K562 (cell line): ENCODE measurements at regions not wholly inside any gene's neighbourhood (a gene's known extent, or its start where the extent isn't known, plus 50 kb on each side); places are given as distances from the start of the nearest gene placed in this dataset.
A peak's percentile ranks its signal among the peaks of the same experiment; 100 is the strongest.

Experiments used
- ATAC-seq: fragments of 200-7000 bp; cut with Tn5 transposase; 3 replicates; pipeline ENCODE4 v1.9.1; 2020; ENCODE audit warnings: moderate library complexity
- BruUV-seq: library from RNA; stranded (reverse); fragments of 400-500 nt; replicated peaks from 2 replicates; lab custom pipeline; 2021; lab: Mats Ljungman, UMichigan
- CTCF ChIA-PET: fragments of 300-600 bp; formaldehyde crosslinking; extraction: SDS; loops from one replicate; lab custom pipeline; 2021; ENCODE audit warnings: low intra/inter-chr PET ratio; lab: Yijun Ruan, JAX
- POLR2A ChIA-PET: fragments of 300-600, 350-650 bp; sonication (Branson Sonifier 250); formaldehyde crosslinking; extraction: SDS; loops from one replicate; lab custom pipeline; 2021; ENCODE audit warnings: antibody characterized with exemption, inconsistent platforms; lab: Yijun Ruan, JAX
- DNase-seq, 4 experiments: peaks; one replicate each; pipeline versions ENCODE4 v3.0.0 to v3.0.0-alpha.2; 2011 to 2018; ENCODE audit warnings: low spot score in 3 of 4, mixed read lengths in 3 of 4; ENCODE audit errors: extremely low read depth in 1 of 4
- FAIRE-seq: peaks from 2 replicates; lab custom pipeline; 2011; peaks lifted over from hg19 to GRCh38; lab: Jason Lieb, UNC
- H2AFZ ChIP-seq: 2 replicates; pipeline ENCODE4 v1.6.0; 2011; ENCODE audit warnings: low read depth, low read length, control low read depth, inconsistent platforms
- H3K27ac ChIP-seq: fragments of 200-600 bp; 3 replicates; pipeline ENCODE4 v1.8.0; 2011; ENCODE audit warnings: low read depth, mild to moderate bottlenecking, control low read depth, inconsistent platforms, low read length, moderate library complexity, mixed read lengths; ENCODE audit errors: extremely low read depth
- H3K27me3 ChIP-seq, 2 experiments: fragments of 300-600 bp in 1 of 2; 2 replicates in 1 of 2; 3 replicates in 1 of 2; pipeline versions ENCODE4 v1.6.0 to v1.8.0; 2011; ENCODE audit warnings: inconsistent platforms in 2 of 2, low read length in 2 of 2, mild to moderate bottlenecking in 1 of 2, mixed read lengths in 1 of 2, moderate library complexity in 1 of 2; ENCODE audit not compliant: control insufficient read depth in 2 of 2, insufficient read depth in 2 of 2
- H3K36me3 ChIP-seq: fragments of 300-600 bp; 3 replicates; pipeline ENCODE4 v1.8.0; 2011; ENCODE audit warnings: mild to moderate bottlenecking, low read length, inconsistent platforms; ENCODE audit not compliant: control insufficient read depth, insufficient read depth
- H3K4me1 ChIP-seq, 2 experiments: fragments of 200-600 bp in 1 of 2; replicated peaks in 1 of 2; 2 replicates in 1 of 2; 3 replicates in 1 of 2; pipeline versions ENCODE4 v1.5.1 to v1.8.0; 2011; ENCODE audit warnings: inconsistent platforms in 2 of 2, low read length in 2 of 2, mild to moderate bottlenecking in 1 of 2, mixed read lengths in 1 of 2, moderate library complexity in 1 of 2; ENCODE audit not compliant: control insufficient read depth in 2 of 2, insufficient read depth in 2 of 2
- H3K4me2 ChIP-seq: 2 replicates; pipeline ENCODE4 v1.6.1; 2011; ENCODE audit warnings: low read length, control low read depth, inconsistent platforms, mixed read lengths; ENCODE audit not compliant: insufficient read depth
- H3K4me3 ChIP-seq: fragments of 200-600 bp; sonication (generic), shearing (Covaris generic); 2 replicates; pipeline ENCODE4 v1.5.1; 2016; ENCODE audit warnings: control low read depth, inconsistent platforms
- H3K79me2 ChIP-seq: fragments of 200-600 bp; 3 replicates; pipeline ENCODE4 v1.8.0; 2011; ENCODE audit warnings: low read length, inconsistent platforms; ENCODE audit not compliant: control insufficient read depth, insufficient read depth
- H3K9ac ChIP-seq, 2 experiments: 2 replicates each; pipeline versions ENCODE4 v1.6.0 to v1.6.1; 2011; ENCODE audit warnings: low read depth in 2 of 2, low read length in 2 of 2, control low read depth in 1 of 2, inconsistent platforms in 1 of 2, mild to moderate bottlenecking in 1 of 2, mixed read lengths in 1 of 2; ENCODE audit not compliant: insufficient read depth in 1 of 2
- H3K9me1 ChIP-seq: one replicate; pipeline ENCODE4 v1.6.0; 2011; ENCODE audit warnings: inconsistent platforms, mild to moderate bottlenecking, low read length, moderate library complexity; ENCODE audit not compliant: control insufficient read depth, insufficient read depth
- H3K9me3 ChIP-seq: replicated peaks from 2 replicates; pipeline ENCODE4 v1.5.1; 2011; ENCODE audit warnings: low read depth, low read length, inconsistent platforms; ENCODE audit not compliant: control insufficient read depth, insufficient read depth
- H4K20me1 ChIP-seq: replicated peaks from 2 replicates; pipeline ENCODE4 v1.6.1; 2011; ENCODE audit warnings: low read length, inconsistent platforms, mixed read lengths; ENCODE audit not compliant: control insufficient read depth, insufficient read depth
- CHD4 ChIP-seq: fragments of 200-600 bp; sonication (generic); IDR thresholded peaks from 3 replicates; pipeline ENCODE4 v1.6.1; 2012; ENCODE audit warnings: low read depth, mild to moderate bottlenecking, mixed read lengths, low read length, inconsistent platforms; ENCODE audit not compliant: insufficient read depth, insufficient replicate concordance, poor library complexity, severe bottlenecking
- DIDO1 ChIP-seq: fragments of 450-650 bp; IDR thresholded peaks from 2 replicates; pipeline ENCODE4 v1.6.1; 2016; ENCODE audit warnings: low read depth, missing biosample characterization, missing genetic modification characterization
- POLR2AphosphoS5 ChIP-seq: IDR thresholded peaks from 2 replicates; pipeline ENCODE4 v1.6.1; 2011; ENCODE audit warnings: mild to moderate bottlenecking, low read depth, low read length, moderate library complexity; ENCODE audit not compliant: control insufficient read depth, insufficient read depth
- RNF219 ChIP-seq: fragments of 250-450 bp; sonication (Bioruptor Pico); IDR thresholded peaks from 2 replicates; pipeline ENCODE4 v1.5.0; 2022; ENCODE audit warnings: mild to moderate bottlenecking
- SAP30 ChIP-seq: fragments of 200-600 bp; sonication (generic); IDR thresholded peaks from 2 replicates; pipeline ENCODE4 v1.6.1; 2012; ENCODE audit warnings: borderline replicate concordance, low read depth, mild to moderate bottlenecking, moderate library complexity, low read length, control low read depth, inconsistent platforms; ENCODE audit not compliant: insufficient read depth, poor library complexity, severe bottlenecking
- TARDBP ChIP-seq: fragments of 450-650 bp; IDR thresholded peaks from 2 replicates; pipeline ENCODE4 v1.6.1; 2016
- UBTF ChIP-seq, 2 experiments: IDR thresholded peaks; 2 replicates each; pipeline ENCODE4 v1.6.1; 2012; ENCODE audit warnings: improper control_type of control experiment in 2 of 2, low read depth in 2 of 2, low read length in 2 of 2, borderline replicate concordance in 1 of 2
- USF2 ChIP-seq: sonication (generic); formaldehyde crosslinking; IDR thresholded peaks from 2 replicates; pipeline ENCODE4 v1.5.0; 2020; ENCODE audit warnings: missing genetic modification reagents
- ZNF121 ChIP-seq: sonication (generic); formaldehyde crosslinking; conservative IDR thresholded peaks from 2 replicates; pipeline ENCODE4 v1.8.0; 2022; ENCODE audit warnings: missing genetic modification reagents
- WGBS: fragments of 100-300 bp; shearing (Covaris generic); methylation state at CpG from one replicate; pipeline ENCODE4 v1.1.6; 2016; ENCODE audit warnings: low coverage, mixed read lengths; ENCODE audit not compliant: insufficient coverage; ENCODE audit errors: missing lambda C conversion rate; 5-methylcytosine and 5-hydroxymethylcytosine counted together
- in situ Hi-C: fragments of 300-500 bp; cut with MboI; formaldehyde crosslinking; loops from 4 replicates; pipeline ENCODE4 v1.15.0; 2018; ENCODE audit warnings: inconsistent platforms, mixed read lengths
- intact Hi-C: fragments of 100-400 bp; cut with micrococcal nuclease; formaldehyde crosslinking; loops from 2 replicates; pipeline ENCODE4 v1.14.2; 2022

- H3K4me1 ChIP-seq: no peaks in the 10 kb centered on the region
- intact Hi-C loops (no loop called here), in situ Hi-C loops (no loop called here)
- H3K9me3 ChIP-seq: no peaks in the 10 kb centered on the region
- no peaks in the 10 kb centered on the region for H4K20me1 ChIP-seq
- ChIA-PET CTCF (no interaction called here), POLR2A (interaction anchor here (0.6 kb wide), 1 partner anchor 96 kb away, joined by 3 read pairs; no protein-coding TSS in a partner anchor)
- 0 out of 2 replicates have a peak overlapping the region, but pooled peaks have one; percentile 10 for H2AFZ ChIP-seq
- ATAC-seq: peak; percentile 53; the same call in 2 of the 3 replicates
- TF ChIP-seq DIDO1 (tag): no peak
- no peak for TF ChIP-seq RNF219
- no peak for TF ChIP-seq CHD4
- no peak overlapping the region for H3K4me3 ChIP-seq
- H3K27ac ChIP-seq: no peak overlapping the region
- WGBS: 14% methylated on average over 3 of the region's 3 CpGs
- peak overlapping the region; percentile 4; the same call in 1 of the 2 replicates for H3K4me2 ChIP-seq
- no TSS peak for BruUV-seq
- peak in 1 of 4 experiments; percentile 5 for DNase-seq
- no peaks in the 10 kb centered on the region for H3K27me3 ChIP-seq
- H3K9me1 ChIP-seq: no peaks in the 10 kb centered on the region
- no peaks in the 10 kb centered on the region for H3K36me3 ChIP-seq
- FAIRE-seq: no peak
- H3K9ac ChIP-seq: no peak overlapping the region
- no peaks in the 10 kb centered on the region for H3K79me2 ChIP-seq
Measured at GRCh38 chr4:138816875-138817274, 198.7 kb upstream of the NOCT start.

- no peak for FAIRE-seq
- no peak overlapping the region for H2AFZ ChIP-seq
- ChIA-PET CTCF (no interaction called here), POLR2A (no interaction called here)
- no peak for ATAC-seq
- no peak overlapping the region for H3K9ac ChIP-seq
- H3K27me3 ChIP-seq: no peaks in the 10 kb centered on the region
- no peaks in the 10 kb centered on the region for H3K36me3 ChIP-seq
- 21% methylated on average over 2 of the region's 2 CpGs for WGBS
- H3K79me2 ChIP-seq: no peaks in the 10 kb centered on the region
- BruUV-seq: no TSS peak
- in situ Hi-C loops (no loop called here), intact Hi-C loops (no loop called here)
- no peaks in the 10 kb centered on the region for H3K9me3 ChIP-seq
- H3K27ac ChIP-seq: no peak overlapping the region
- H3K4me3 ChIP-seq: no peak overlapping the region
- H4K20me1 ChIP-seq: no peaks in the 10 kb centered on the region
- H3K9me1 ChIP-seq: no peaks in the 10 kb centered on the region
- DNase-seq: no peak
- no peaks in the 10 kb centered on the region for H3K4me1 ChIP-seq
- no peak overlapping the region for H3K4me2 ChIP-seq
- TF ChIP-seq ZNF121 (CRISPR knock-in tag) (no peak), SAP30 (no peak), UBTF (IDR thresholded peaks at IDR 0.05; ENCODE audit: borderline replicate concordance in 1 of 2, low read depth in 2 of 2, low read length in 2 of 2) (no peak), POLR2AphosphoS5 (no peak), TARDBP (no peak), USF2 (CRISPR knock-in tag) (no peak)
Measured at GRCh38 chr4:138815811-138816210, 199.8 kb upstream of the NOCT start.
